ENCODE measurements at regions not wholly inside any gene's neighbourhood (a gene's known extent, or its start where the extent isn't known, plus 50 kb on each side); places are given as distances from the start of the nearest gene placed in this dataset.

GRCh38 chr11:15379483-15379882 lies 264.8 kb downstream of the INSC start:
- no peak for DNase-seq (ENCODE audit: low read depth)

DNA sequence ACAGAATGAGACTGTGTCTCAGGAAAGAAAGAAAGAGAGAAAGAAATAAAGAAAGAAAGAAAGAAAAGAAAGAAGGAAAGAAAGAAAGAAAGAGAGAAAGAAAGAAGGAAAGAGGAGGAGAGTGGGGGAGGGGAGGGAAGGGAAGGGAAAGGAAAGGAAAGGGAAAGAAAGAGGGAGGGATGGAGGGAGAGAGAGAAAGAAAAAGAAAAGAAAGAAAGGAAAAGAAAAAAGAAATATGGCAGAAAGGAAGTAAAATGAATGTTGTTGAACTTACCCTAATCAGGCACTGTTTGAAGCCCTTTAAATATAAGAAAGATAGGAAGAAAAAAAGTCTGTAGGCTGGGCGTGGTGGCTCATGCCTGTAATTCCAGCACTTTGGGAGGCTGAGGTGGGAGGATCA lies 276.1 kb downstream of the INSC start:
- DNase-seq (ENCODE audit: low read depth) = no peak

GRCh38 chr11:15396778-15397177 lies 282.1 kb downstream of the INSC start:
- DNase-seq (ENCODE audit: low read depth) = no peak

DNA sequence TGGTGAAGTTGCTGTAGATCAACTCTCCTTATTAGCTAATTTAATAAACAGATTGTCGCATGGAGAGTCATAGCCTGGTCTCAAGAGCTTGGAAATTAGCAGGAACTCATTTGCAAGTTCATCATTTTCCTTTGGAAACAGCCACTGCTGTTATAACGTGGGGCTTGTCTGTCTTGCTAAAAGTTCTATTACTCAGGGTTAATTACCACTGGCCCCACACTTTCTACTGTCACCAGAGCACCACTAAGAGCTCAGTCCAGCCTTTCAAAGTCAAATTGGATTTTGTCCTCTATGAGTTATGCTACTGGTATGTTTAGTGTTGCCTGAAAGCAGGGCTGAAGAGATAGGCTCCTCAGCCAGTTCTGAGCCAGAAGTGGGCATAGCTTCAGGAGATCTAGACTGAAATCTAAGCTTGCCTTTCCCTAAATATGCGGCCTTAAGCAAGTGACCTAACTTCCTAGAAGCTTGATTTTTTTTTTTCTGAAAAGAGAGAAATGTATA lies 292.2 kb downstream of the INSC start:
- no peak for DNase-seq (ENCODE audit: low read depth)

- DNase-seq (ENCODE audit: low read depth) = no peak
Measured at GRCh38 chr11:15412054-15412453, 297.3 kb downstream of the INSC start.

- no peak for DNase-seq (ENCODE audit: low read depth)
Measured at GRCh38 chr11:15418921-15419320, 304.2 kb downstream of the INSC start.

- no peak for DNase-seq (ENCODE audit: low read depth)
Measured at GRCh38 chr11:15419696-15420095, 305.0 kb downstream of the INSC start.

DNA sequence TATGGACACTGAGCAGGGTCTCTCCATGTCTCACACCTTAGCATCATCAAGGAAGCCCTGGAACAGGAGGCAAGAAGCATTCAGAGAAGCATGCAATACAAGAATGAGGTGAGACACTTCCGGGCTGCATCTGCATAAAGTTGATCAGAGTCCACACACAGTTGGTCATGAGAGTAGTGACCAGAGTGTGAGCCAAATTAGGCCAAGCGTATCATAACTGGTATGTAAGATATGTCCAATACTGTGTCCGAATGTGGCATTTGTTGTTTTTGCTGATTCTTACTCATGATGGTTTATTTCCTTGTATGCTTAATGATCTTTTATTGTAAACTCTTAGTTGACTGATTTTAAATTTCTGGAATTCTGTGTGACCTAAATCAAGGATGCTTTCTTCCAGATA lies 315.7 kb downstream of the INSC start:
- DNase-seq (ENCODE audit: low read depth) = no peak

DNA sequence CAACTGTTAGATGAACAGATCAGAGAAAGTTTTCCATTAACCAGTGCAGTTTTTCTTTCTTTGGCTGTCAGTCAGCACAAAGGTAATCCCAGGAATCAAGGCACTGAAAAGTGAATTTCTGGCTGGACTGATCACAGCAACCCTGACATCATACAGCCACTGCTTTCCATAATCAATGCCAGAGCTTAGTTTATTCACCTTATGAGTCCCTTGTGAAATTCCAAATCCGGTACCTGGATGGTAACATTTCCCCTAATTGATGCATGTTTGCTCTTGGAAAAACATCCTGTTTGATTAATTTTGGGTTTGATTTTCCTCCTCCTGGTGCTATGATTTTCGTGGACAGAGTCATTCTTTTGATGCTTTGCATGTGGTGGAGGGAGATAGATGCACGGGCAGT lies 319.8 kb downstream of the INSC start:
- DNase-seq (ENCODE audit: low read depth) = no peak

GRCh38 chr11:15446315-15446714 lies 331.6 kb downstream of the INSC start:
- DNase-seq (ENCODE audit: low read depth) = no peak

DNA sequence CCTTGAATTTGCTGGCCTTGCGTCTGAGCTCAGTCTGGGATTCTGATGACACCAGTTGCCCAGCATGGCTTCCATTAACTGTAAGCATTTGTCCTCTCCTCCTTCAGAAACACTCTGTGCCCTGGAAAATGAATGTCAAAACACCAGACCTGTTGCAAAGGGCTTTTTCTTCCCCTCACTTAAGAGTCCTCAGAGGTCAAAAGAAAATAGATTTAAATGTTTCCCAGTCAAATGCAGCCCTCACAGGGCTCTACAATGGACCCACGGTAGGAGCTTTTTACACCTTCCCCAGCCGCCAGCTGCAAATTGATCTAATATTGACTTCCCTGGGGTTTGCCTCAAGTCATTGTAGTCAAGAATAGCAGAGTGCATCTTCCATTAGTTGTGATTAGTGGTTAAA lies 332.2 kb downstream of the INSC start:
- no peak for DNase-seq (ENCODE audit: low read depth)

DNA sequence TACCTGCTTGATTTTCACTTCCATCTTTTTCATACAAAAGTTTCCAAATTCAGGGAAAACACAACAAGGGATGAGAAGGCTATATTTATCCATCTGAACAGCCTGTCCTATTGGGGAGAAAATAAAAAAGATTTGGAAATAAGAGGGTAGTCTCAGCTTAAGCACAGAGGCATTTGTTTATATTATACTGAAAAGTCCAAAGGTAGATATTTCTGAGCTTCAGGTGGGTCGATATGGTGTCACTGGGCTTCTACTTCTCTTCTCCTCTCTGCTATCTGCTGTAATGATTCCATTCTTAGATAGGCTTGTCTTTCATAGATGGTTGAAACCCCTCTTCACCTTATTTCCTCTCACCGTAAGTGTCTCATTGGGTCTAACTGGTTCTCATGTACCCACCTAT lies 337.0 kb downstream of the INSC start:
- no peak for DNase-seq (ENCODE audit: low read depth)

DNA sequence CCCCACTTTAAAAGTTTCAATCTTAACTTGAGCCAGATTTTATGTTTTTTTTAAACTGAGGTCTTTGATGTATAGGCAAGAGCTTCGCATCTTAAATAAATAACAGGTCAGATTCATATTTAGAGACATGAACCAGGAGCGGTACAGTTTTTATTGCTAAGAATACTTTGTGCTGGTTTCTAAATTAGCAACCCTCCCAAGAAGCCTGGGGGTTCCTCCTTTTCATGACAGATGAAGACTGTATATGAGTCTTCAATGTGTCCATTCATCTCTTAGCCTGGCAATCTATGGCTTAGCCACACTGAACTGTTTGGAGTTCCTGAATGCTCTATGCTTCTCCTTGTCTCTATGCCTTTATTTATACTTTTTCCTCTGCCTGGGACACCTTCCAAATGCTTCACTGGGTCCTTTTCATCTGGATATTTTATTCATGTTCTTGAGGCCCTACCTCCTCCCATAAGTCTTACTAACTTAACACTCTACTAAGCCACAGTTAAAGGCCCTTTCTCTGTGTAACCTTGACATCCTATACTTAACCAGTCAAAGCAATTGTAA lies 338.6 kb downstream of the INSC start:
- peak; percentile 43 for DNase-seq (ENCODE audit: low read depth)

DNA sequence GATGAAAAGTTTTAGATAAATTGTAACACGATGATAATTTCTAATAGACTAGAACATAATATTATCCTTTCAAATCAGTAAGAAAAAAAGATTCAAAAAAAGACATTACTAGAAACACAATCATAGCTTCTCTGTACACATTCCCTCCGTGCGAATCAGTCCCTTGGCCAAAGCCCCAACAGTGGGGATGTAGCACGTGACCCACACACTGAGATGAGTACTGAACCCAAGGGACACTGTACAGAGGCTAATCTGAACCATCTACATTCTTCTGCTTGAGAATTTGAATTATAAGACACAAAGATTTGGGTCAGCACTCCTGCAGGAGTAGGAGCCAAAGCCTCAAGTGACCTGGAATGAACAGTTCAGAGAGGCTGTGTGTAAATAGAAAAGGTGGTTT lies 353.7 kb downstream of the INSC start:
- no peak for DNase-seq (ENCODE audit: low read depth)

GRCh38 chr11:15471048-15471894 lies 356.5 kb downstream of the INSC start:
- DNase-seq (ENCODE audit: low read depth) = no peak

- no peak for DNase-seq (ENCODE audit: low read depth)
Measured at GRCh38 chr11:15471895-15472799, 357.4 kb downstream of the INSC start.

- DNase-seq (ENCODE audit: low read depth) = no peak
Measured at GRCh38 chr11:15473954-15474837, 359.5 kb downstream of the INSC start.

DNA sequence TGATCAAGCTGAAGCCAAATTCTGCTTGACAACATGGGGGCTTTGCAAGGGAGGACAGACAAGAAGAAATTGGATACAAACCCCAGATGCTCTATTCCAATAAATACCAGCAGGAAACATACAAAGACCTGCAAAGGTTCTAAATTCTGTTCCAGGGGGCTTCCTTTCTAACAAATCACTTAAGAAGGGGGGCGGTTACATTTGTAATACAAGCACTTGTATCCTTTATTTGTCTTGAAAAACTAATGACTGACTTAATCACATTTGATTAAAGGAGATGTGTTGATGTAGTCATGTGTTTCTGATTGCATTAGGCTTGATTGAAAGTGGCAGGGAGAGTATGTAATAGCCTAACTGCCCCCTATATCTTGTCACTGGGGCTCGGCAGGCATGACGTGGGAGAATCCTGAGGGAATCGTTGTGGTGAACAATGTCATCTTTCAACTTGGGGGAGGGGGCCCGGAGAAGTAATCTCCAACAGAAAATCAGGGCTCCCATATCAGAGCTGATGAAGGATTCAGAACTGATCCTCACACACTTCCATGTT lies 361.7 kb downstream of the INSC start:
- no peak for DNase-seq (ENCODE audit: low read depth)

DNA sequence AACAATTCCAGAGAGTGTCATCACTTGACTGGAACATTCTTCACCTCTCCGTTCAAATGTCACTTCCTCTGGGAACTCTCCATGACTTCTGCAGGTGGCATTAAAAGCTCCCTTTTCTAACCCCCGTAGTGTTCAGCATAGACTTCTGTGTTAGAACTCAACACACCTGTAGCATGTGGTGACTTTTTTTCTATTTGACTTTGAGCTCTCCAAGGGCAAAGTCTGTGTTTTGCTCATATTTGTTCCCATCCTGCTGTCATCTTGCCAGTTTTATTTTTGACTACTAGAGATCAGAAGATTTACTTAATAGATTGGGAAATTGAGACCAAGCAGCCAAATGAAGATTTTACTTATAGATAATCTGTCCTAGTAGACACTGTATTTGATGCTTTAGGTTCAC lies 367.1 kb downstream of the INSC start:
- no peak for DNase-seq (ENCODE audit: low read depth)

DNA sequence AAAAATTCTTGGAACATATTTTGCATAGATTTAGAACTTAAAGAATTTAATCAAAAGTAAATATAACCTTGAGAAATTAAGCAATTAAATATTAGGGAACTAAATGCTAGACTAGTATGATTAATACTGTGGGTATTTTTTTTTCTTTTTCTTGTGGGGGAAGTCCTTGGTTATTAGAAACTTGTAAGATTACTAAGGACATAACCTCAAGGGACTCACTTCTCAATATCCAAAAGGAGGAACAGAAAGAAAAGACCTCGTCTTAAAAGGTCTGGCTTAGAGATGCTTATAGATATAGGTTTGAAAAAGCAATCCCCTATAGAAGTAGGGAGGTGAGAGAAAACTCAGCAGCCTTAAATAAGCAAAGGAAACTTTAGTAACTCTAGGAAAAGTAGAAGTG lies 368.5 kb downstream of the INSC start:
- no peak for DNase-seq (ENCODE audit: low read depth)

DNA sequence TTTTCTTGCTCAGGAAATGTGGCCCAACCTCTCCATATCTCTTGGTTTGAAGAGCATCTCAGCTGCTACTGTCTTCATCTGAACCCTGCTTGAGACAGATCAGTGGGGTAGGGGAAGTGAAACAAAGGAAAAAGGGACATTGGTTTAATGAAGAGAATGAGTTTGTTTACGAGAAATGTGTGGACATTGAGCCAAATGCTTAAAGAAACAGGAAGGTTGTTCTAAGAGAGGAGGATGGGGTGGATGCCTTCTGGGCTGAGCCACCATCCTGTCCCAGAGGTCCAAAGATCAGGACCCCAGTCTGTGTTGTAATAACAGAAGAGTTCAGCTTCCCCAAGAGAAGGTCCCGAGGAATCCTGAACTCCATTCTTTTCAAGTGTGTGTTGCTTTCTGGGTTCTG lies 369.7 kb downstream of the INSC start:
- DNase-seq (ENCODE audit: low read depth) = no peak

Measured in RPMI7951 (cell line).